HG02885 (cell line): ENCODE measurements at regions not wholly inside any gene's neighbourhood (a gene's known extent, or its start where the extent isn't known, plus 50 kb on each side); places are given as distances from the start of the nearest gene placed in this dataset.

Source experiments
- ATAC-seq: cut with Tn5 transposase; IDR thresholded peaks from one replicate; pipeline ENCODE4 v1.9.1; 2021; ENCODE audit warnings: mild to moderate bottlenecking; ENCODE audit not compliant: unreplicated experiment, poor library complexity

GRCh38 chr2:49567021-49567420, 412.7 kb upstream of the FSHR start:
- ATAC-seq = no peak

- no peak for ATAC-seq
Measured at GRCh38 chr2:49553658-49554057, 399.3 kb upstream of the FSHR start.

DNA sequence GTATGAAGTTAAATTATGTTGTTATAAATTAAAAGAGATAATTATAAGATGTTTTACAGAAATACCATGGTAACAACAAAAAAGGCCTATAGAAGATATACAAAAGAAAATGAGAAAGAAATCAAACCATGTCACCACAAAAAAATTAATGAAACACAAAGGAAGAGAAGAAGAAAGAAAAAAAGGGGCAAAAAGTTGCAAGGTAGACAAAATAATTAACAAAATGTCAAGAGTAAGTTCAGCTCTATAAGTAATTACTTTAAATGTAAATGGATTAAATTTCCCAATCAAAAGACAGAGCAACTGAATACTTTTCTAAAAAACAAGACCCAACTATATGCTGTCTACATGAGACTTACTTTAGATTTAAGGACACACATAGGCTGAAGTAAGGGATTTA, 378.4 kb upstream of the FSHR start:
- no peak for ATAC-seq

DNA sequence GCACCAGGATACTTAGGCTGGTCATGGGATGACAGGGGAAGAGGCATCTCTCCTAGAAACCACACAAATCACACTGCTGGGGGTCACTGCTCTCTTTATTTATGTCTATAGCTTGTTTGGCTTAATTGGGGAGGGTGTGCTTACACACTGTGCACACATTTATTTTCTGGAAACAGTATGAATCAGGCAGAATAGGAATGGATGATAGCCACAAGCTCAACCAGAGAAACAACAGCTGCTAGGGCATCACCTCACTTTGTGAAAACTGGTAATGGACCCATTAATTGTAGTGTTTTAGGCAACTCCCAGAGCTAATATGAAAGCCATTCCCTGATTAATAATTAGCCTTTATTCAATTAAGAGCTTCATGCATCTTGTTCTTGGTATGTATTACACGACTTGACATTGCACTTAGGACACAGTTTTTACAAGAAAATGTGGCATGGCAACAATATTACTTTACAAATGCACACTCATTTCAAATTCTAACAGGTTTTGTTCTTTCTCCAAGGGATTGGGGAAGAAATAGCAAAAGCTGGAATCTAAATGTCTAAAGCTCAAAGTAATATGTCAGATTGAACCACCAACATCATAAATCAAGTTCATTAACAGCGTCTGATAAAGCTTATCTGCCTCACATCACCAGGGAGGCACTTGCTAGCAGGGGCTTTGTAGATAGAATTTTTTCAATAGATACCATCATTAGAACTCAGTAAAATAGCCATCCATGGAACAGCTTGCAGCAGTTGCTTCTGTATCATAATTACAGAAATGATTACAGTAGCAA, 361.9 kb upstream of the FSHR start:
- no peak for ATAC-seq

- no peak for ATAC-seq
Measured at GRCh38 chr2:49514201-49514600, 359.9 kb upstream of the FSHR start.

GRCh38 chr2:49490710-49491109, 336.4 kb upstream of the FSHR start:
- peak; percentile 90 for ATAC-seq

GRCh38 chr2:49487139-49487538, 332.8 kb upstream of the FSHR start:
- no peak for ATAC-seq

GRCh38 chr2:49480520-49480919, 326.2 kb upstream of the FSHR start:
- no peak for ATAC-seq

DNA sequence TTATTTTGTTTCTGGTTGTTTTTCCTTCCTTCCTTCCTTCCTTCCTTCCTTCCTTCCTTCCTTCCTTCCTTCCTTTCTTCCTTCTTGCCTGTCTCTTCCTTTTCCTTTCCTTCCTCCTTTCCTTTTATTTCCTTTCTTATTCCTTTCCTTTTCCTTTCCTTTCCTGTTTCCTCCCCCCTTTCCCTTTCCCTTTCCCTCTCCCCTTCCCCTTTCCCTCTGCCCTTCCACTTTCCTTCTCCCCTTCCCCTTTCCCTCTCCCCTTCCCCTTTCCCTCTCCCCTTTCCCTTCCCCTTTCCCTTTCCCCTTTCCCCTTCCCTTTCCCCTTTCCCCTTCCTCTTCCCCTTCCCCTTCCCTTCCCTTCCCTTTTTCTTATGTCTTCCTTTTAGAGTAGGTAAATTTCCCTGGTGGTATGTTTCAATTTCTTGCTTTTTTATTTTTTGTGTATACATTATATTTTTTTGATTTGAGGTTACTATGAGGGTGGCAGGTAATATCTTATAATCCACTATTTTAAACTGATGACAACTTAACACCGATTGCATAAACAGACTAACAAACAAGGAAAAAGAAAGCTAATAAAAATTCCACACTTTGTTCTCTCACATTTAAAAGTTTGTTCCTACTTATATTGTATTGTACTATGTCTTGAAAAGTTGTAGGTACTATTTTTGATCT, 311.0 kb upstream of the FSHR start:
- ATAC-seq = no peak

DNA sequence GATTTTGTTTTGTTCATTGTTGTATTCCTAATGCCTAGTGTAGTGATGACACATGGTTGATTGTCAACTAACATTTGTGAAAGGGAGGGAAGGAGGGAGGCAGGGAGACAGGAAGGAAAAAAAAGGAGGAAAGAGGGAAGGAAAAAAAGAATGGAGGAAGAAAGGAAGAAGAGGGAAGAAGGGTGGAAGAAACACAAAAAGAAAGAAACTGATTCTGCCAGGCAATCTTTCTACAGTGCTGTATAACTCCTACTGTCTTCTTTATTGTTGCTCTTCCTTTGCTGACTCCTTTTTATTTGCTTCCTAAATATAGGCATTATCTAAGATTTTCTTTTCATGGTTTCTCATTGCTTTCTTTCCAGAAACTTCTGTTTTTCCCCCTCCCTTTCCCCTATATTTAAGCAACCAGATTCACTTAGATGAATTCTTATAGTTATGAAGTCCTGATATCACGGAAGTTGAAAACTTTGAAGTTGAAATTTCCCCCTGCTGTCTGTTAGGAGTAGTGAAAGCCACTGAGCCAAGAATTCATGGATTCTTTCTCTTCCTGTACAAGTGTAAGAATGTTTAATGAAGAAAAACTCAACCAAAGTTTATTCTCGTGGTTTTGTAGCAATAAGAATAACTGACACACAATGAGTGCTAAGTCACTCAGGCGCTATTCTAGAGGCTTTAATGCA, 305.1 kb upstream of the FSHR start:
- ATAC-seq = no peak

GRCh38 chr2:49444005-49444404, 289.7 kb upstream of the FSHR start:
- no peak for ATAC-seq

- no peak for ATAC-seq
Measured at GRCh38 chr2:49426996-49427395, 272.7 kb upstream of the FSHR start.

GRCh38 chr2:49416252-49416651, 261.9 kb upstream of the FSHR start:
- ATAC-seq = no peak

GRCh38 chr2:49404108-49404507, 249.8 kb upstream of the FSHR start:
- no peak for ATAC-seq

GRCh38 chr2:49403637-49404036, 249.3 kb upstream of the FSHR start:
- ATAC-seq = no peak

DNA sequence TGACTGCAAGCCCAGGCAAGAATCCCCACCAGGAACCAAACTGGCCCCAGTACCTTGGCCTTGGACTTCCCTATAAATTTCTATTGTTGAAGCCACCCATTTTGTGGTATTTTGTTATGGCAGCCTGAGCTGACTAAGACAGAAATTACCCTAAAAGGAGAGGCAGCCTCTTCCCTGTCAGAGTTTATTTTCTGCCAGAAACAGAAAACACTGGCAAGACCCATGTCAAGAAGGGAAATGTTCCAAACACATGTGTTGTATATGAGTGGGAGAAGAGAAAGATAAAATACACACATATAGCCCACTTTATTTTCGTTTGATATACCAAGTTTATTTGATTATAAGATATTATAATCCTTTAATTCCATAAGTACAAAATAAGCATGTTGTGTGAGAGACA, 225.1 kb upstream of the FSHR start:
- ATAC-seq = no peak

DNA sequence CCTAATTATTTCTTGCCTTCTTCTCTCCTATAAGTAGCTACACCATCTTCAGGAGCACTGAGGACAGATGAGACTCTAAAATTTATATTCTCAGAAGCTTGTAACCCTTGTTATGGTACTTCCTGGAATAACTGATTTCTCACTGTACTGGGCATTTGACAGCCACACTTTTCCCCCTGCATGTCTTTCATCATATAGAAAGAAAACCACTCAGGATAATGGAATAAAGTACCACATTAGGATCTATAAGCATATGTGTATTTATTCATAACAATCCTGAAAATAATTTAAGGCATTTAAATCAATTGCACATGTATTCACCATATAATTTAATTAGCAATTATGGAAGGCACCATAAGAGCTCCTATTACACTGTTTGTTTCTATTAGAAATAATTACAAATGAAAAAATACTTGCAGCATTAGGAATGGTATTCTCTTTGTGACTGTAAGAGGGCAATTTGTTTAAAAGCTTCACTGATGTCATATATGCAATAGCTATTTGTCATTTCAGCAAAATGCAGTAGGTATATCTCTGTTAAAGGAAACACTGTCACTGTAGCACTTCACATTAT, 216.9 kb upstream of the FSHR start:
- ATAC-seq = no peak

GRCh38 chr2:49369650-49370049, 215.3 kb upstream of the FSHR start:
- no peak for ATAC-seq

DNA sequence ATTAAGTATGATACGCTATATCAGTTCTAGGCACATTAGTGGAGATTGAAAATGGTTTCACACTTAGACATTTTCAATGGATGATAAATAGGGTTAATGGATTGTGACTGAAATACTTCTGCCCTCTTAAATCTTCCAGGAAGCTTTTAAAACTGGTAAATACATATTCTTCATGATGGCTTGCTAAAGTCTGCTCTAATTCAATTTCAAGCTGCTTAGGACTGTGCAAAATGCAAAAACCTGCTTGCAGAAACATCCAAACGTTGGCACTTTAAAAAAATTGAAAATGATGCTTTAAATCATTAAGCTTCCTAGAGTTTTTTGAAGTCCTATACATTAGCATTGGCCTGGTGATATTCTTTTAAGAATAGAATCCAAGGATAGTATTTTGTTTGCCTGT, 214.8 kb upstream of the FSHR start:
- no peak for ATAC-seq

DNA sequence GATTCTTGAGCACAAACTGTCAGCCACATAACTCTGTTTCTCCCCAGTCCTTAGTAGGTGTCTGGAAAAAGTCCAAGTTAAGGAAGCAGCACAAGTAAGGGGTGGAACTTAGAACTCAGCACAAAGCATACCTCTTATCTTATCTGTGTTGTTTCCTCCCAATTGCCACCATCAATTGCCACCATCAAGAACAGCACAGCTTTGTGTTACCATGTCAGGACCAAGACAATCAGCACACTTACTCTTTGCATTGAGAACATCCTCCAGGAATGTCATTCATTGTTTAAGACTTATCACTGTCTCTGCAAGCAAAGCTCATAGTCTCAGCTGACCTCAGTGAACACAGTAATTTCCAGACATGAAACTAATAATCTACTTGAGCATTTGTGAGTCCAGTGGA, 212.7 kb upstream of the FSHR start:
- ATAC-seq = no peak

DNA sequence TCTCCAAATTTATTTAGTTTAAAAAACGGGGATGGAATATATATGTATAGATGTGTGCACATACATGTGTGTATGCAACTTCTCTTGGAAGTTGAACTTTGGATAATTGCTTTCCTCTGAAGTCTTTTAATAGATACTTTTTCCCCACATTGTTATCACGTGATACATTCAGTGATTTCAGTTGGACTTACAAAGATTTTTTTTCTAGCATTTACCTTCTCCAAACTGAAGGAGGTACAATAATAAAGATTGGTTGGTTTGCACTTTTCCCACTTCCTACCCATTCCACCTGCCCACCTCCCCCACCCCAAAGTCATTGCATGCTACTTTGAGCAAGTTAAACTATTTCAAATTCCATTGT, 206.1 kb upstream of the FSHR start:
- no peak for ATAC-seq
